Transverse colon (tissue), 4 donors: ENCODE measurements at regions not wholly inside any gene's neighbourhood (a gene's known extent, or its start where the extent isn't known, plus 50 kb on each side); places are given as distances from the start of the nearest gene placed in this dataset.

ENCODE experiments used
- DNase-seq: peaks from one replicate; pipeline ENCODE4 v3.0.0-alpha.2; 2019
- H3K27ac ChIP-seq, 4 donors: fragments of 200-600 bp; sonication (generic); 2 replicates each; pipeline ENCODE4 v1.5.1; 2016 to 2018; ENCODE audit warnings: inconsistent platforms in 4 of 4
- H3K27me3 ChIP-seq: fragments of 200-600 bp; sonication (generic); 2 replicates; pipeline ENCODE4 v1.5.1; 2017; ENCODE audit warnings: inconsistent platforms
- H3K36me3 ChIP-seq, 4 donors: fragments of 200-600 bp; sonication (generic); 2 replicates each; pipeline ENCODE4 v1.5.1; 2017 to 2019; ENCODE audit warnings: inconsistent platforms in 4 of 4
- H3K4me1 ChIP-seq, 4 donors: fragments of 200-600 bp; sonication (generic); 2 replicates each; pipeline ENCODE4 v1.5.1; 2017 to 2020; ENCODE audit warnings: inconsistent platforms in 4 of 4
- H3K4me3 ChIP-seq, 4 donors: fragments of 200-600 bp; sonication (generic); 1 replicate in 1 of 4; 2 replicates in 3 of 4; pipeline versions ENCODE4 v1.5.1 to v1.6.1; 2017 to 2019; ENCODE audit warnings: inconsistent platforms in 4 of 4
- H3K9me3 ChIP-seq, 2 donors: fragments of 200-600 bp; sonication (generic); 2 replicates each; pipeline ENCODE4 v1.5.1; 2017 to 2019; ENCODE audit warnings: inconsistent platforms in 2 of 2
- CTCF ChIP-seq, 5 experiments: fragments of 200-600 bp in 3 of 5; fragments of 450-650 bp in 2 of 5; sonication (generic) in 3 of 5; IDR thresholded peaks; 1 replicate in 2 of 5; 2 replicates in 3 of 5; pipeline ENCODE4 v1.5.1; 2016 to 2017; ENCODE audit warnings: antibody characterized with exemption in 5 of 5, inconsistent platforms in 3 of 5, mild to moderate bottlenecking in 2 of 5, moderate library complexity in 1 of 5
- EP300 ChIP-seq: sonication (generic); formaldehyde crosslinking; IDR thresholded peaks from one replicate; pipeline ENCODE4 v1.6.1; 2017; ENCODE audit warnings: antibody characterized with exemption, low read depth
- POLR2A ChIP-seq: fragments of 450-650 bp; IDR thresholded peaks from one replicate; pipeline ENCODE4 v1.6.1; 2016; ENCODE audit warnings: antibody characterized with exemption, mild to moderate bottlenecking, moderate library complexity
- POLR2AphosphoS5 ChIP-seq, 3 donors: sonication (generic); formaldehyde crosslinking; IDR thresholded peaks; one replicate each; pipeline ENCODE4 v1.6.1; 2016; ENCODE audit warnings: antibody characterized with exemption in 3 of 3
- WGBS, 2 donors: methylation state at CpG; one replicate each; pipeline ENCODE4 v1.1.5; 2018; ENCODE audit warnings: low coverage in 1 of 2; 5-methylcytosine and 5-hydroxymethylcytosine counted together
- in situ Hi-C, 4 donors: fragments of 200-750 bp; cut with MboI; loops; one replicate each; pipeline versions ENCODE4 v1.15.0 to v1.15.1; 2017; ENCODE audit warnings: low sequenced_read_pairs in 3 of 4, low pct_ligation_motif_present in 1 of 4, low pct_unique_long_range_greater_than_20kb in 1 of 4
- intact Hi-C: fragments of 100-400 bp; cut with DNase I; formaldehyde crosslinking; loops from one replicate; pipeline ENCODE4 v1.15.1; 2023; ENCODE audit warnings: low total_unique reads

- no peak for DNase-seq
- 36 to 68% methylated on average over 3 of the region's 3 CpGs for WGBS, 2 donors
- intact Hi-C loops, result no loop called here
Measured at GRCh38 chr20:34163307-34163706, 51.3 kb upstream of the EIF2S2 start.

GRCh38 chr20:34164381-34164984 is 52.4 kb upstream of the EIF2S2 start:
- no peak for DNase-seq
- Histone ChIP-seq H3K36me3 (no peaks in the 10 kb centered on the region), H3K9me3 (no peaks in the 10 kb centered on the region), H3K4me1 (no peaks in the 10 kb centered on the region), H3K27ac (no peak overlapping the region), H3K4me3 (no peak overlapping the region), H3K27me3 (no peaks in the 10 kb centered on the region)
- WGBS, 2 donors, result 80 to 88% methylated on average over 1 to 5 of the region's 5 CpGs
- in situ Hi-C loops, result no loop called here
- intact Hi-C loops, result no loop called here
- TF ChIP-seq EP300 (no peak), POLR2AphosphoS5 (IDR thresholded peaks at IDR 0.05) (no peak), CTCF (IDR thresholded peaks at IDR 0.05) (no peak), POLR2A (no peak)

More at GRCh38 chr20:34163307-34163706, 51.3 kb upstream of the EIF2S2 start:
- Histone ChIP-seq H3K27ac (no peak overlapping the region), H3K36me3 (no peaks in the 10 kb centered on the region), H3K27me3 (no peaks in the 10 kb centered on the region), H3K4me3 (no peak overlapping the region), H3K9me3 (no peaks in the 10 kb centered on the region), H3K4me1 (no peaks in the 10 kb centered on the region)
- in situ Hi-C loops, result no loop called here
- TF ChIP-seq POLR2A (no peak), CTCF (IDR thresholded peaks at IDR 0.05) (no peak), POLR2AphosphoS5 (IDR thresholded peaks at IDR 0.05) (no peak), EP300 (no peak)

- H3K27me3 ChIP-seq, result no peaks in the 10 kb centered on the region
- intact Hi-C loops, result no loop called here
- in situ Hi-C loops, result no loop called here
Measured at GRCh38 chr20:34165018-34165619, 53.1 kb upstream of the EIF2S2 start.

GRCh38 chr20:34171640-34172039 is 59.6 kb upstream of the EIF2S2 start:
- no peak for DNase-seq
- H3K9me3 ChIP-seq, result no peaks in the 10 kb centered on the region
- intact Hi-C loops, result no loop called here
- no peaks in the 10 kb centered on the region for H3K4me1 ChIP-seq
- 82 to 84% methylated on average over 1 to 4 of the region's 4 CpGs for WGBS, 2 donors
- in situ Hi-C loops, result no loop called here
- H3K27ac ChIP-seq, result no peak overlapping the region
- no peak for TF ChIP-seq POLR2A
- TF ChIP-seq EP300, result no peak
- TF ChIP-seq POLR2AphosphoS5 (IDR thresholded peaks at IDR 0.05), result no peak
- TF ChIP-seq CTCF (IDR thresholded peaks at IDR 0.05), result no peak
- no peaks in the 10 kb centered on the region for H3K36me3 ChIP-seq
- H3K27me3 ChIP-seq, result no peaks in the 10 kb centered on the region
- no peak overlapping the region for H3K4me3 ChIP-seq

More at GRCh38 chr20:34165018-34165619, 53.1 kb upstream of the EIF2S2 start:
- no peaks in the 10 kb centered on the region for H3K4me1 ChIP-seq
- 18 to 22% methylated on average over 2 of the region's 2 CpGs for WGBS, 2 donors
- no peak overlapping the region for H3K27ac ChIP-seq
- H3K4me3 ChIP-seq, result no peak overlapping the region
- no peaks in the 10 kb centered on the region for H3K36me3 ChIP-seq
- no peak for DNase-seq
- no peak for TF ChIP-seq EP300
- TF ChIP-seq POLR2AphosphoS5 (IDR thresholded peaks at IDR 0.05), result no peak
- TF ChIP-seq CTCF (IDR thresholded peaks at IDR 0.05), result no peak
- TF ChIP-seq POLR2A, result no peak
- no peaks in the 10 kb centered on the region for H3K9me3 ChIP-seq
